HCT116 (cell line): ENCODE measurements at regions not wholly inside any gene's neighbourhood (a gene's known extent, or its start where the extent isn't known, plus 50 kb on each side); places are given as distances from the start of the nearest gene placed in this dataset.

Experiments used
- ATAC-seq: fragments of 200-7000 bp; cut with Tn5 transposase; 2 replicates; pipeline ENCODE4 v1.9.1; 2020; ENCODE audit warnings: mild to moderate bottlenecking, moderate library complexity
- BruUV-seq: library from RNA; stranded (reverse); fragments of 400-500 nt; replicated peaks from 2 replicates; lab custom pipeline; 2021; lab: Mats Ljungman, UMichigan
- CTCF ChIA-PET: fragments of 300-600 bp; sonication (Branson Sonifier 250); formaldehyde crosslinking; loops from one replicate; lab custom pipeline; 2021; ENCODE audit warnings: antibody characterized with exemption; lab: Charles Lee
- POLR2A ChIA-PET: fragments of 300-600, 350-600 bp; sonication (Branson Sonifier 250); formaldehyde crosslinking; loops from one replicate; lab custom pipeline; 2021; ENCODE audit warnings: antibody characterized with exemption; lab: Charles Lee
- RAD21 ChIA-PET, 2 experiments: fragments of 300-600 bp; sonication (Branson Sonifier 250); formaldehyde crosslinking; loops; one replicate each; lab custom pipeline; 2023; ENCODE audit warnings: low total read pairs in 2 of 2; ENCODE audit not compliant: uncharacterized antibody in 2 of 2, unreplicated experiment in 2 of 2, low non-redundant PET in 1 of 2; lab: Charles Lee
- DNase-seq: peaks from one replicate; pipeline ENCODE4 v3.0.0-alpha.2; 2010; ENCODE audit warnings: low read depth, low spot score
- H2AFZ ChIP-seq: fragments of 200-600 bp; shearing (Covaris generic), sonication (generic); 2 replicates; pipeline ENCODE4 v1.6.1; 2017; ENCODE audit warnings: low read depth, mixed run types, mixed read lengths, antibody characterized with exemption, low read length; ENCODE audit not compliant: poor library complexity, severe bottlenecking
- H3K27ac ChIP-seq: 2 replicates; pipeline ENCODE4 v1.5.1; 2012; ENCODE audit warnings: low read depth, low read length
- H3K27me3 ChIP-seq: fragments of 200-600 bp; sonication (generic); 2 replicates; pipeline ENCODE4 v1.6.1; 2016; ENCODE audit warnings: mixed run types, low read length, mixed read lengths; ENCODE audit not compliant: insufficient read depth
- H3K36me3 ChIP-seq, 2 experiments: fragments of 200-500 bp in 1 of 2; fragments of 200-600 bp in 1 of 2; sonication (Bioruptor generic) in 1 of 2; sonication (generic) in 1 of 2; 2 replicates each; pipeline versions ENCODE4 v1.5.1 to v1.6.1; 2014 to 2016; ENCODE audit warnings: low read length in 2 of 2, inconsistent platforms in 1 of 2, mixed read lengths in 1 of 2, mixed run types in 1 of 2; ENCODE audit not compliant: insufficient read depth in 2 of 2, control insufficient read depth in 1 of 2
- H3K4me1 ChIP-seq, 2 experiments: fragments of 200-600 bp in 1 of 2; sonication (generic) in 1 of 2; 2 replicates each; pipeline versions ENCODE4 v1.5.1 to v1.6.1; 2012 to 2017; ENCODE audit warnings: low read length in 2 of 2, inconsistent platforms in 1 of 2, mild to moderate bottlenecking in 1 of 2, mixed read lengths in 1 of 2, mixed run types in 1 of 2, moderate library complexity in 1 of 2; ENCODE audit not compliant: insufficient read depth in 2 of 2, control insufficient read depth in 1 of 2
- H3K4me2 ChIP-seq: fragments of 200-600 bp; sonication (generic); 2 replicates; pipeline ENCODE4 v1.6.1; 2017; ENCODE audit warnings: mixed run types, low read length, mixed read lengths
- H3K4me3 ChIP-seq, 2 experiments: fragments of 200-600 bp in 1 of 2; sonication (generic) in 1 of 2; replicated peaks in 1 of 2; 2 replicates each; pipeline ENCODE4 v1.5.1; 2011 to 2016; ENCODE audit warnings: low read length in 2 of 2, control low read depth in 1 of 2, low read depth in 1 of 2, mild to moderate bottlenecking in 1 of 2, mixed read lengths in 1 of 2, mixed run types in 1 of 2
- H3K79me2 ChIP-seq: fragments of 200-600 bp; sonication (generic); 2 replicates; pipeline ENCODE4 v1.6.1; 2017; ENCODE audit warnings: mild to moderate bottlenecking, mixed run types, low read length, moderate library complexity, mixed read lengths; ENCODE audit not compliant: insufficient read depth
- H3K9ac ChIP-seq: fragments of 200-600 bp; sonication (generic); 2 replicates; pipeline ENCODE4 v1.6.1; 2016; ENCODE audit warnings: low read length, mixed read lengths
- H3K9me2 ChIP-seq: fragments of 200-600 bp; sonication (generic), shearing (Covaris generic); 2 replicates; pipeline ENCODE4 v1.6.1; 2017; ENCODE audit warnings: mixed run types, mild to moderate bottlenecking, moderate library complexity; ENCODE audit not compliant: insufficient read depth
- H3K9me3 ChIP-seq, 2 experiments: fragments of 200-500 bp in 1 of 2; fragments of 200-600 bp in 1 of 2; sonication (Bioruptor generic) in 1 of 2; sonication (generic) in 1 of 2; 2 replicates each; pipeline ENCODE4 v1.6.1; 2014 to 2017; ENCODE audit warnings: low read length in 2 of 2, mixed read lengths in 2 of 2, inconsistent platforms in 1 of 2, low read depth in 1 of 2, mild to moderate bottlenecking in 1 of 2, mixed run types in 1 of 2, moderate library complexity in 1 of 2; ENCODE audit not compliant: control insufficient read depth in 1 of 2, insufficient read depth in 1 of 2
- H4K20me1 ChIP-seq: fragments of 200-600 bp; sonication (generic), shearing (Covaris generic); 2 replicates; pipeline ENCODE4 v1.6.1; 2017; ENCODE audit warnings: mixed run types, mild to moderate bottlenecking, moderate library complexity; ENCODE audit not compliant: insufficient read depth
- ATF3 ChIP-seq: IDR thresholded peaks from 2 replicates; pipeline ENCODE4 v1.6.1; 2012
- CBX3 ChIP-seq: IDR thresholded peaks from 2 replicates; pipeline ENCODE4 v1.6.1; 2012; ENCODE audit warnings: low read depth
- EZH2phosphoT487 ChIP-seq: fragments of 200-600 bp; IDR thresholded peaks from 2 replicates; pipeline ENCODE4 v1.6.1; 2018; ENCODE audit warnings: antibody characterized with exemption, borderline replicate concordance
- FOSL1 ChIP-seq: IDR thresholded peaks from 2 replicates; pipeline ENCODE4 v1.6.1; 2012; ENCODE audit warnings: low read depth
- JUND ChIP-seq: IDR thresholded peaks from 2 replicates; pipeline ENCODE4 v1.6.1; 2012
- MAX ChIP-seq: IDR thresholded peaks from 2 replicates; pipeline ENCODE4 v1.6.1; 2012
- RAD21 ChIP-seq: IDR thresholded peaks from 2 replicates; pipeline ENCODE4 v1.6.1; 2012; ENCODE audit warnings: low read depth, mild to moderate bottlenecking
- SIN3A ChIP-seq: IDR thresholded peaks from 2 replicates; pipeline ENCODE4 v1.6.1; 2012; ENCODE audit warnings: low read depth
- SP1 ChIP-seq: IDR thresholded peaks from 2 replicates; pipeline ENCODE4 v1.6.1; 2012; ENCODE audit warnings: low read depth
- SRF ChIP-seq: IDR thresholded peaks from 2 replicates; pipeline ENCODE4 v1.6.1; 2012; ENCODE audit warnings: low read depth
- YY1 ChIP-seq: IDR thresholded peaks from 2 replicates; pipeline ENCODE4 v1.6.1; 2011; ENCODE audit warnings: low read length, low read depth, moderate library complexity, mild to moderate bottlenecking; ENCODE audit not compliant: insufficient replicate concordance; ENCODE audit errors: extremely low read depth
- ZBTB33 ChIP-seq: IDR thresholded peaks from 2 replicates; pipeline ENCODE4 v1.6.1; 2011; ENCODE audit warnings: mild to moderate bottlenecking, low read length, moderate library complexity; ENCODE audit not compliant: insufficient replicate concordance; ENCODE audit errors: extremely low read depth
- intact Hi-C: fragments of 100-400 bp; cut with micrococcal nuclease; formaldehyde crosslinking; loops from 2 replicates; pipeline ENCODE4 v1.10.0; 2022

- Histone ChIP-seq H3K36me3 (no peaks in the 10 kb centered on the region), H3K9ac (no peak overlapping the region), H3K79me2 (no peaks in the 10 kb centered on the region), H3K4me3 (no peak overlapping the region), H4K20me1 (no peaks in the 10 kb centered on the region), H3K9me2 (no peaks in the 10 kb centered on the region), H2AFZ (no peak overlapping the region), H3K27me3 (no peaks in the 10 kb centered on the region), H3K4me1 (no peaks in the 10 kb centered on the region)
- ChIA-PET POLR2A (no interaction called here), CTCF (no interaction called here)
- intact Hi-C loops = no loop called here
- no TSS peak for BruUV-seq
- ATAC-seq (no peak), DNase-seq (no peak)
- TF ChIP-seq YY1 = no peak
- TF ChIP-seq MAX = no peak
- TF ChIP-seq EZH2phosphoT487 = no peak
- no peak for TF ChIP-seq RAD21
- TF ChIP-seq FOSL1 = no peak
- no peak for TF ChIP-seq ZBTB33
- TF ChIP-seq JUND = no peak
- TF ChIP-seq SRF = no peak
- TF ChIP-seq SIN3A = no peak
- no peak for TF ChIP-seq SP1
- TF ChIP-seq ATF3 = no peak
- TF ChIP-seq CBX3 = no peak
- TF ChIP-seq, all 23 proteins: peak for 0
- Histone ChIP-seq H3K27ac (no peak overlapping the region), H3K9me3 (no peaks in the 10 kb centered on the region), H3K4me2 (no peak overlapping the region)
- RAD21 ChIA-PET = no interaction called here
Measured at GRCh38 chrX:96611619-96612362, 72.9 kb upstream of the DIAPH2 start.
